SK-N-SH treated with all-trans-retinoic acid at 6 μM for 48 hours (cell line): ENCODE measurements at regions not wholly inside any gene's neighbourhood (a gene's known extent, or its start where the extent isn't known, plus 50 kb on each side); places are given as distances from the start of the nearest gene placed in this dataset.

Experiments
- OSR1 ChIP-seq: fragments of 250-450 bp; sonication (Bioruptor Pico); IDR thresholded peaks from 2 replicates; pipeline ENCODE4 v1.8.0; 2022; ENCODE audit warnings: moderate library complexity, mild to moderate bottlenecking, inconsistent platforms
- SNAI2 ChIP-seq: fragments of 250-450 bp; sonication (Bioruptor Pico); IDR thresholded peaks from 2 replicates; pipeline ENCODE4 v1.5.0; 2020; ENCODE audit warnings: mild to moderate bottlenecking, moderate library complexity
- TOX ChIP-seq: fragments of 250-450 bp; sonication (Bioruptor Pico); IDR thresholded peaks from 2 replicates; pipeline ENCODE4 v1.8.0; 2021; ENCODE audit warnings: mild to moderate bottlenecking, moderate library complexity, borderline replicate concordance
- ZFP30 ChIP-seq: fragments of 450-650 bp; formaldehyde crosslinking; IDR thresholded peaks from 2 replicates; pipeline ENCODE4 v1.5.0; 2022; ENCODE audit warnings: mild to moderate bottlenecking, moderate library complexity

GRCh38 chr14:96989306-96989705, 192.1 kb downstream of the VRK1 start:
- TF ChIP-seq ZFP30 (CRISPR knock-in tag) = no peak
- no peak for TF ChIP-seq OSR1 (CRISPR knock-in tag)
- no peak for TF ChIP-seq TOX (CRISPR knock-in tag)
- TF ChIP-seq SNAI2 (CRISPR knock-in tag) = no peak
